Activated CD4-positive, alpha-beta T cell treated with anti-CD3 and anti-CD28 coated beads, Interleukin-2, amount 10 ng/mL, durations not matched to agents 7 days and 5 days (primary cell): ENCODE measurements at regions not wholly inside any gene's neighbourhood (a gene's known extent, or its start where the extent isn't known, plus 50 kb on each side); places are given as distances from the start of the nearest gene placed in this dataset.

Experiments used
- CTCF ChIA-PET: fragments of 350-600 bp; sonication (Branson Sonifier 250); formaldehyde crosslinking; loops from one replicate; lab custom pipeline; 2021; ENCODE audit warnings: antibody characterized with exemption; lab: Charles Lee
- POLR2A ChIA-PET: fragments of 350-600 bp; sonication (Branson Sonifier 250); formaldehyde crosslinking; loops from one replicate; lab custom pipeline; 2021; ENCODE audit warnings: antibody characterized with exemption; lab: Charles Lee
- DNase-seq: peaks from one replicate; pipeline ENCODE4 v3.0.0-alpha.2; 2020
- H3K27ac Mint-ChIP-seq: one replicate; pipeline ENCODE4 v1.8.0; 2021; ENCODE audit warnings: mild to moderate bottlenecking, moderate library complexity, mixed read lengths
- H3K27me3 Mint-ChIP-seq: one replicate; pipeline ENCODE4 v1.8.0; 2021; ENCODE audit warnings: mixed read lengths
- H3K36me3 Mint-ChIP-seq: one replicate; pipeline ENCODE4 v1.8.0; 2021; ENCODE audit warnings: low read depth, mixed read lengths
- H3K4me1 Mint-ChIP-seq: one replicate; pipeline ENCODE4 v1.8.0; 2021; ENCODE audit warnings: mixed read lengths
- H3K4me3 Mint-ChIP-seq: one replicate; pipeline ENCODE4 v1.8.0; 2021; ENCODE audit warnings: mild to moderate bottlenecking, moderate library complexity, mixed read lengths
- H3K9me3 Mint-ChIP-seq: one replicate; pipeline ENCODE4 v1.8.0; 2021; ENCODE audit warnings: mixed read lengths

- Mint-ChIP-seq H3K36me3 (no peaks in the 10 kb centered on the region), H3K4me3 (no peak overlapping the region), H3K27me3 (peaks cover 6% of the 10 kb centered on the region), H3K9me3 (no peaks in the 10 kb centered on the region), H3K27ac (no peak overlapping the region), H3K4me1 (no peaks in the 10 kb centered on the region)
- ChIA-PET POLR2A (no interaction called here), CTCF (no interaction called here)
- no peak for DNase-seq
Measured at GRCh38 chr6:167770291-167770955, 56.3 kb upstream of the AFDN start.

DNA sequence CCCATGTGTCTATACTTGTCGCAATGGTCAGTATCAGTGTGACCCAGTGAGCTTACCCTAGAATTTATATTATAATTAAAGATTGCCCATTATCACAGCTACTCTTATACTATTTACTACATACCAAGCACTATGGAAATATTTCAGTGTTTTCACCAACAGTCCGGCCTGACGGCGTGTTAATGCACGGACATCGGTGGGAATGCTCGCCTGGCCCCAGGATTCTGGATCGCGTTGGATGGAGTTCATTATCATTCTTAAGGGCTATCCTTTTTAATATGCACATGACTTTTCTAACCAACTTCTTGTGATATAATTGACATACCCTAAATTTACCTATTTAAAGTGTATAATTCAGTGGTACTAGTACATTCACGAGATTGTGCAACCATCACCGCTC, 51.8 kb upstream of the AFDN start:
- H3K4me1 Mint-ChIP-seq, result no peaks in the 10 kb centered on the region
- H3K4me3 Mint-ChIP-seq, result no peak overlapping the region
- ChIA-PET POLR2A (no interaction called here), CTCF (no interaction called here)
- H3K36me3 Mint-ChIP-seq, result no peaks in the 10 kb centered on the region
- no peak overlapping the region for H3K27ac Mint-ChIP-seq
- no peak for DNase-seq
- no peaks in the 10 kb centered on the region for H3K9me3 Mint-ChIP-seq
- peaks cover 6% of the 10 kb centered on the region for H3K27me3 Mint-ChIP-seq

DNA sequence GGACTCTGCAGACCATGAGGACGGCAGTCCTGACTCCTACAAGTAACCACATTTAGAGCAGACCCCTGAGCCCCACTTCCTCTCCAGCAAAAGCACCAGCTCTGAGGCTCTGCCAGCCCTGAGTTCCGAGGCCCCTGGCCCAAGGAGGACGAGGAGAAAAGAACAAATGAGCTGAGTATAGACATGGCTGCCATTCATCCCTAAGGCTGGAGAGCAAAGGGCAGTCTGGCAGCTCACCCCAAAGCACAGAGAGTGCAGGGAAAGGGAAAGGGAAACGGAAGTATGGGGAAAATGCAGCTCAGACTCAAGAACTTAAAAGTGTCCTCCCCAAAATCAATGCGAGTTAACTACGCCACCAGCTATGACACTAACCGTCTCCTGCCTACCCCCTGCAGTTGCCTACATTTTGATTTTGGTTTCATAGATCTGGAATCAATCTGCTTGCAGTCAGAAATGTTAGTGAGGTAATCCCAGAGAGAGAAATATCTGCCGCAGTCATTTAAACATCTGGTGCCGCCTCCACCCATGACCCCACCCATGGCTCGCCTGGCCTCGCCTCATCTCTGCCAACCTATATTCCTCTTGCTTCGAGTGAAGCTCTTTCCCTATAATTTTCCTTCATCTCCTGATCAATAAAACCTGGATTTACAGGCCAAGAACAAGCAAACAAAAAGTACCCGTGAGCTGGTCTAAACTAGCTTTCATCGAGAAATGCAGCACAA, 49.6 kb upstream of the AFDN start:
- Mint-ChIP-seq H3K4me3 (no peak overlapping the region), H3K4me1 (no peaks in the 10 kb centered on the region), H3K9me3 (no peaks in the 10 kb centered on the region), H3K36me3 (no peaks in the 10 kb centered on the region), H3K27me3 (peaks cover 7% of the 10 kb centered on the region), H3K27ac (no peak overlapping the region)
- ChIA-PET POLR2A (no interaction called here), CTCF (interaction anchor here (0.5 kb wide), 1 partner anchor 262 kb away, joined by 3 read pairs; no protein-coding TSS in a partner anchor)
- no peak for DNase-seq
